B cell (primary cell): ENCODE measurements at regions not wholly inside any gene's neighbourhood (a gene's known extent, or its start where the extent isn't known, plus 50 kb on each side); places are given as distances from the start of the nearest gene placed in this dataset.

ENCODE experiments used
- ATAC-seq: fragments of 200-7000 bp; cut with Tn5 transposase; one replicate; pipeline ENCODE4 v1.10.0; 2021; ENCODE audit warnings: low read depth, mild to moderate bottlenecking, moderate number of reproducible peaks, moderate library complexity
- CTCF ChIA-PET: fragments of 350-600 bp; sonication (Branson Sonifier 250); formaldehyde crosslinking; loops from one replicate; lab custom pipeline; 2021; ENCODE audit warnings: antibody characterized with exemption, inconsistent platforms; lab: Charles Lee
- POLR2A ChIA-PET: fragments of 350-600 bp; sonication (Branson Sonifier 250); formaldehyde crosslinking; loops from one replicate; lab custom pipeline; 2021; ENCODE audit warnings: antibody characterized with exemption; lab: Charles Lee
- DNase-seq: peaks from one replicate; pipeline ENCODE4 v3.0.0; 2013
- H2AFZ ChIP-seq: 2 replicates; pipeline ENCODE4 v1.6.1; 2012; ENCODE audit warnings: mild to moderate bottlenecking, low read depth, low read length; ENCODE audit not compliant: insufficient read depth, poor library complexity, severe bottlenecking
- H3K27ac ChIP-seq, 2 donors: 1 replicate in 1 of 2; 2 replicates in 1 of 2; pipeline ENCODE4 v1.5.1; 2012 to 2013; ENCODE audit warnings: low read length in 2 of 2, mild to moderate bottlenecking in 2 of 2, moderate library complexity in 1 of 2
- H3K27me3 ChIP-seq, 4 experiments: fragments of 200-600 bp in 1 of 4; sonication (generic) in 1 of 4; replicated peaks in 1 of 4; 1 replicate in 2 of 4; 2 replicates in 2 of 4; pipeline versions ENCODE4 v1.6.1 to v1.7.0; 2013 to 2016; ENCODE audit warnings: low read length in 3 of 4, mild to moderate bottlenecking in 2 of 4, mixed read lengths in 1 of 4, moderate library complexity in 1 of 4; ENCODE audit not compliant: insufficient read depth in 4 of 4, control insufficient read depth in 3 of 4; ENCODE audit errors: control extremely low read depth in 1 of 4
- H3K36me3 ChIP-seq, 2 experiments: replicated peaks in 1 of 2; 1 replicate in 1 of 2; 2 replicates in 1 of 2; pipeline versions ENCODE4 v1.6.1 to v1.7.1; 2013; ENCODE audit warnings: low read length in 1 of 2; ENCODE audit not compliant: insufficient read depth in 2 of 2, control insufficient read depth in 1 of 2; ENCODE audit errors: control extremely low read depth in 1 of 2, extremely low read depth in 1 of 2
- H3K4me1 ChIP-seq, 2 donors: fragments of 200-600 bp in 1 of 2; sonication (generic) in 1 of 2; 1 replicate in 1 of 2; 2 replicates in 1 of 2; pipeline versions ENCODE4 v1.5.1 to v1.6.1; 2013 to 2017; ENCODE audit warnings: low read length in 2 of 2; ENCODE audit not compliant: control insufficient read depth in 2 of 2, insufficient read depth in 2 of 2
- H3K4me2 ChIP-seq: replicated peaks from 2 replicates; pipeline ENCODE3; 2012; ENCODE audit warnings: mild to moderate bottlenecking, low read depth, low read length; ENCODE audit not compliant: poor library complexity, severe bottlenecking
- H3K4me3 ChIP-seq, 5 experiments: fragments of 200-600 bp in 1 of 5; sonication (generic) in 1 of 5; 1 replicate in 3 of 5; 2 replicates in 2 of 5; pipeline versions ENCODE4 v1.5.1 to v1.7.0; 2011 to 2016; ENCODE audit warnings: low read length in 4 of 5, mild to moderate bottlenecking in 4 of 5, low read depth in 2 of 5, control low read depth in 1 of 5, moderate library complexity in 1 of 5; ENCODE audit not compliant: insufficient read depth in 1 of 5; ENCODE audit errors: control extremely low read depth in 1 of 5, extremely low read depth in 1 of 5
- H3K79me2 ChIP-seq: fragments of 200-600 bp; sonication (generic); one replicate; pipeline ENCODE4 v1.6.0; 2016; ENCODE audit warnings: low read length; ENCODE audit not compliant: control insufficient read depth, insufficient read depth
- H3K9ac ChIP-seq: fragments of 200-600 bp; sonication (generic); 2 replicates; pipeline ENCODE4 v1.6.1; 2017; ENCODE audit warnings: mild to moderate bottlenecking, low read length, moderate library complexity
- H3K9me3 ChIP-seq, 3 donors: one replicate each; pipeline versions ENCODE4 v1.6.1 to v1.7.1; 2013; ENCODE audit warnings: low read length in 2 of 3; ENCODE audit not compliant: control insufficient read depth in 2 of 3, insufficient read depth in 1 of 3; ENCODE audit errors: control extremely low read depth in 1 of 3
- H4K20me1 ChIP-seq: 2 replicates; pipeline ENCODE4 v1.6.0; 2012; ENCODE audit warnings: mild to moderate bottlenecking, low read length; ENCODE audit not compliant: insufficient read depth, control insufficient read depth, poor library complexity, severe bottlenecking
- H3K27ac Mint-ChIP-seq: one replicate; pipeline ENCODE4 v1.8.0; 2021; ENCODE audit warnings: mixed read lengths
- H3K27me3 Mint-ChIP-seq: one replicate; pipeline ENCODE4 v1.8.0; 2021; ENCODE audit warnings: mixed read lengths
- H3K4me1 Mint-ChIP-seq: one replicate; pipeline ENCODE4 v1.8.0; 2021; ENCODE audit warnings: mixed read lengths
- H3K4me3 Mint-ChIP-seq: one replicate; pipeline ENCODE4 v1.8.0; 2021; ENCODE audit warnings: mixed read lengths
- H3K9me3 Mint-ChIP-seq: one replicate; pipeline ENCODE4 v1.8.0; 2022; ENCODE audit warnings: mixed read lengths; ENCODE audit not compliant: insufficient read depth
- EZH2 ChIP-seq: IDR thresholded peaks from 2 replicates; pipeline ENCODE4 v1.6.1; 2012; ENCODE audit warnings: borderline replicate concordance, low read depth, mild to moderate bottlenecking, moderate library complexity, low read length; ENCODE audit not compliant: insufficient read depth, poor library complexity, severe bottlenecking
- WGBS: methylation state at CpG from one replicate; pipeline ENCODE4 v1.1.5; 2013; ENCODE audit warnings: missing lambda C conversion rate; ENCODE audit not compliant: insufficient coverage; 5-methylcytosine and 5-hydroxymethylcytosine counted together
- intact Hi-C: fragments of 100-400 bp; cut with micrococcal nuclease; formaldehyde crosslinking; loops from one replicate; pipeline ENCODE4 v1.10.0; 2022
- TF ChIP-seq, protein P1 (sequence below): fragments of 200-600 bp; IDR thresholded peaks from one replicate; pipeline ENCODE4 v1.8.0; 2022; ENCODE audit warnings: antibody characterized with exemption, mild to moderate bottlenecking

GRCh38 chr18:11251229-11251890 is 102.0 kb upstream of the PIEZO2 start:
- H2AFZ ChIP-seq = no peak overlapping the region
- Mint-ChIP-seq H3K27me3 (no peaks in the 10 kb centered on the region), H3K4me1 (no peaks in the 10 kb centered on the region), H3K27ac (no peak overlapping the region), H3K9me3 (no peaks in the 10 kb centered on the region), H3K4me3 (no peak overlapping the region)
- no peaks in the 10 kb centered on the region for H4K20me1 ChIP-seq
- no peak overlapping the region for H3K4me2 ChIP-seq
- intact Hi-C loops = no loop called here
- WGBS = 100% methylated on average over 1 of the region's 2 CpGs
- H3K9ac ChIP-seq = no peak overlapping the region
- peaks cover 0 to 12% (median 0%) of the 10 kb centered on the region in 3 donors for H3K9me3 ChIP-seq
- ChIA-PET POLR2A (no interaction called here), CTCF (no interaction called here)
- DNase-seq (no peak), ATAC-seq (no peak)
- TF ChIP-seq EZH2 = no peak
- TF ChIP-seq, protein P1, sequence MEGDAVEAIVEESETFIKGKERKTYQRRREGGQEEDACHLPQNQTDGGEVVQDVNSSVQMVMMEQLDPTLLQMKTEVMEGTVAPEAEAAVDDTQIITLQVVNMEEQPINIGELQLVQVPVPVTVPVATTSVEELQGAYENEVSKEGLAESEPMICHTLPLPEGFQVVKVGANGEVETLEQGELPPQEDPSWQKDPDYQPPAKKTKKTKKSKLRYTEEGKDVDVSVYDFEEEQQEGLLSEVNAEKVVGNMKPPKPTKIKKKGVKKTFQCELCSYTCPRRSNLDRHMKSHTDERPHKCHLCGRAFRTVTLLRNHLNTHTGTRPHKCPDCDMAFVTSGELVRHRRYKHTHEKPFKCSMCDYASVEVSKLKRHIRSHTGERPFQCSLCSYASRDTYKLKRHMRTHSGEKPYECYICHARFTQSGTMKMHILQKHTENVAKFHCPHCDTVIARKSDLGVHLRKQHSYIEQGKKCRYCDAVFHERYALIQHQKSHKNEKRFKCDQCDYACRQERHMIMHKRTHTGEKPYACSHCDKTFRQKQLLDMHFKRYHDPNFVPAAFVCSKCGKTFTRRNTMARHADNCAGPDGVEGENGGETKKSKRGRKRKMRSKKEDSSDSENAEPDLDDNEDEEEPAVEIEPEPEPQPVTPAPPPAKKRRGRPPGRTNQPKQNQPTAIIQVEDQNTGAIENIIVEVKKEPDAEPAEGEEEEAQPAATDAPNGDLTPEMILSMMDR = no peak
- H3K4me1 ChIP-seq = no peaks in the 10 kb centered on the region
- H3K27me3 ChIP-seq = no peaks in the 10 kb centered on the region
- no peaks in the 10 kb centered on the region for H3K36me3 ChIP-seq
- H3K4me3 ChIP-seq = no peak overlapping the region
- no peaks in the 10 kb centered on the region for H3K79me2 ChIP-seq
- no peak overlapping the region for H3K27ac ChIP-seq

DNA sequence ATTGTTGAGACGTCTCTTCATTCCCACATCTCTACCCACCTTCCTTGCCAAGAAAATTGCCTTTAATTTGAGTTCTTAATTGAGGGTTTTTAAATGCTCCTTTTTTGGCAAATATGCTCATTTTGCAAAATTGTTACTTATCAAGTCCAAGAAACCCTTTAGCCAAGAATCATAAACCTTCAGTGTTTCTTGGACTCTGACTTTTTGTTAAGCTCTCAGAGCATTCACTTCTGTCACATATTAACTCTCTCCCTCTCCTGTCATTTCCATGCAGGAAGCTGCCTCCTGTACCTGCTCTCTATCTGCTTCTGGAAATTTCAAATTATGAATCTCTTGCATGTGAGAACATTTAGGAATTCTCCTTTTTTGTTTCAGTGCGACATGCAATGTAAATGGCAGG is 100.0 kb upstream of the PIEZO2 start:
- POLR2A ChIA-PET = no interaction called here
- CTCF ChIA-PET = no interaction called here
- H3K4me3 Mint-ChIP-seq = no peak overlapping the region
- Histone ChIP-seq H3K4me3 (no peak overlapping the region), H3K4me1 (no peaks in the 10 kb centered on the region), H4K20me1 (no peaks in the 10 kb centered on the region), H3K79me2 (no peaks in the 10 kb centered on the region), H2AFZ (no peak overlapping the region), H3K36me3 (no peaks in the 10 kb centered on the region), H3K27me3 (no peaks in the 10 kb centered on the region), H3K9me3 (peaks cover 0 to 12% (median 0%) of the 10 kb centered on the region in 3 donors), H3K9ac (no peak overlapping the region), H3K4me2 (no peak overlapping the region), H3K27ac (no peak overlapping the region)
- no peaks in the 10 kb centered on the region for H3K9me3 Mint-ChIP-seq
- intact Hi-C loops = no loop called here
- no peak overlapping the region for H3K27ac Mint-ChIP-seq
- WGBS = no CpG with 5 or more reads among the region's 2 CpGs
- TF ChIP-seq, protein P1 = no peak
- no peak for TF ChIP-seq EZH2
- H3K27me3 Mint-ChIP-seq = no peaks in the 10 kb centered on the region
- ATAC-seq (no peak), DNase-seq (no peak)
- no peaks in the 10 kb centered on the region for H3K4me1 Mint-ChIP-seq
